ENCODE measurements at regions not wholly inside any gene's neighbourhood (a gene's known extent, or its start where the extent isn't known, plus 50 kb on each side); places are given as distances from the start of the nearest gene placed in this dataset.

DNA sequence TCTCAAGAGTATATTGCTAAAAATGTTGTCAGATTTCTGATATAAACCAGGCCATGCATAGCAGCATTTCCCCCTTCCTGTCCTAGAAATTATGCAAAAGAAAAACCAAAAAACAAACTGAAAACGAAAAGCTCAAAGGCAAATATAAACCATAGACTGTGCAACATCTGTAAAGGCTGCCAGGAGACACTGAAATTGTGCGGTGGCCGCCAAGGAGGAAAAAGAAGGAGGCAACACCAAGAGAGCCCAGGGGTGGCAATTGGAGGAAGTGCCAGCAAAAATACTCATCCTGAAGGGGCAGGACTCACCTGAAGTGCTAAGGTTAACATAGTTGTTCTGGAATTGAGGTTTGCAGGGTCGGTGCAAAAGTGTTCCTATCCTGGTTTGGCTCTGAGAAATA lies 92.0 kb downstream of the RWDD3 start:
- TF ChIP-seq, protein P1, sequence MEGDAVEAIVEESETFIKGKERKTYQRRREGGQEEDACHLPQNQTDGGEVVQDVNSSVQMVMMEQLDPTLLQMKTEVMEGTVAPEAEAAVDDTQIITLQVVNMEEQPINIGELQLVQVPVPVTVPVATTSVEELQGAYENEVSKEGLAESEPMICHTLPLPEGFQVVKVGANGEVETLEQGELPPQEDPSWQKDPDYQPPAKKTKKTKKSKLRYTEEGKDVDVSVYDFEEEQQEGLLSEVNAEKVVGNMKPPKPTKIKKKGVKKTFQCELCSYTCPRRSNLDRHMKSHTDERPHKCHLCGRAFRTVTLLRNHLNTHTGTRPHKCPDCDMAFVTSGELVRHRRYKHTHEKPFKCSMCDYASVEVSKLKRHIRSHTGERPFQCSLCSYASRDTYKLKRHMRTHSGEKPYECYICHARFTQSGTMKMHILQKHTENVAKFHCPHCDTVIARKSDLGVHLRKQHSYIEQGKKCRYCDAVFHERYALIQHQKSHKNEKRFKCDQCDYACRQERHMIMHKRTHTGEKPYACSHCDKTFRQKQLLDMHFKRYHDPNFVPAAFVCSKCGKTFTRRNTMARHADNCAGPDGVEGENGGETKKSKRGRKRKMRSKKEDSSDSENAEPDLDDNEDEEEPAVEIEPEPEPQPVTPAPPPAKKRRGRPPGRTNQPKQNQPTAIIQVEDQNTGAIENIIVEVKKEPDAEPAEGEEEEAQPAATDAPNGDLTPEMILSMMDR (IDR thresholded peaks at IDR 0.05), result no peak
- no peak for TF ChIP-seq POLR2A (IDR thresholded peaks at IDR 0.05)
- TF ChIP-seq EP300 (IDR thresholded peaks at IDR 0.05), result no peak
- no peak for TF ChIP-seq POLR2AphosphoS5 (IDR thresholded peaks at IDR 0.05)

Data from upper lobe of left lung (tissue), 4 donors.